ENCODE measurements at regions not wholly inside any gene's neighbourhood (a gene's known extent, or its start where the extent isn't known, plus 50 kb on each side); places are given as distances from the start of the nearest gene placed in this dataset.

- FAIRE-seq, result no peak
Measured at GRCh38 chr15:31513178-31513577, 186.5 kb downstream of the KLF13 start.

- FAIRE-seq, result no peak
Measured at GRCh38 chr15:31516440-31516839, 189.8 kb downstream of the KLF13 start.

DNA sequence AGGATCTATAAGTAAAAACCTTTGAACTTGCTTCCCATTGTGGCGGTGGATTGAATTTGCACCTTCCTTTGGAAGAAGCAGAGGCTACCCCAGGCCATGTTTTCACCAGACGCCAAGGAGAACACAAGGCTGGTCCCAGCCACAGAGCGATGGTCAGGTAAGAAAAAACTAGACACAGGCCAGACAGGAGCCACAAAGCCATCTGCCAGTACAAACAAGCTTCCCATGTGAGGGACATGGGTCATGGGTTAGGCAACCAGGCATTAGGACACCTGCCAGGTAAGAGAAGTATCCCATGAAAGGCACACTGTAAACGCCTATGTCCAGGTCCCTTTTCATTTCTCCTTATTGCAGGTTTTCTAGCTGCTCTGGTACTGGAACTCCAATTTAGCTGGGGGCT lies 190.2 kb downstream of the KLF13 start:
- no peak for FAIRE-seq

DNA sequence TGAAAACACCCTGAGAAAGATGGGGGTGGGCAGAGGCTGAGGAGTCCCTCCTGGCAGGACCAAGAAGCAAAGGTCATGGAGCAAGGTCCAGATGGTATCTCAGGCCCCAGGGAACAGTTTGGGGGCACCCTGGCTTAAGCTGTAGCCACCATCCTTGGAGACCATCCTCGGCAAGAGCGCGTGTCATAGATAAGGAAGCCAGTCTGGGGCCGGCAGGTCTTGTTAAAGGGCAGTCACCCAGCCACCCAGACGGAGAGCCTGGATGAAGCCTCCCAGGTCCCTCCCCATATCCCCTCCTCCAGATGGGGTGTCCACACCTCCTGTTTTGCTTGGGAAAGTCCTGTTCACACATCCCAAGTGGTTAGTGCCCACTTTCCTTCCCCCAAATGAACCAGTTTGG lies 191.1 kb downstream of the KLF13 start:
- no peak for FAIRE-seq

DNA sequence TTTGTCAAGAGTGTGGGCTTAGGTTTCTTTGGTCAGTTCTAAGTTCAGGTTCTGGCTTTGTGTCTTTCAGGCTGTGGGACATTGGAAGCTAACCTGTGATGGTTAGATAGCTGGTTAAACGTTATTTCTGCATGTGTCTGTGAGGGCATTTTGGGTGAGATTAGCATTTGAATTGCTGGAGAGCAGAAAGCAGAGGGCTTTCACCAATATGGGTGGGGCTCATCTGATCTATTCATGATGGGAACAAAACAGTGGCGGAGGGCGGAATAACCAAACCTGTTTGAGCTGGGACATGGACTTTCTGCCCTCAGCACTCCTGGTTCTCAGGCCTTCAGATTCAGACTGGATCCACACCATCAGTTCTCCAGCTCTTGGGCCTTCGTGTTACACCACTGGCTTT lies 195.4 kb downstream of the KLF13 start:
- no peak for FAIRE-seq

DNA sequence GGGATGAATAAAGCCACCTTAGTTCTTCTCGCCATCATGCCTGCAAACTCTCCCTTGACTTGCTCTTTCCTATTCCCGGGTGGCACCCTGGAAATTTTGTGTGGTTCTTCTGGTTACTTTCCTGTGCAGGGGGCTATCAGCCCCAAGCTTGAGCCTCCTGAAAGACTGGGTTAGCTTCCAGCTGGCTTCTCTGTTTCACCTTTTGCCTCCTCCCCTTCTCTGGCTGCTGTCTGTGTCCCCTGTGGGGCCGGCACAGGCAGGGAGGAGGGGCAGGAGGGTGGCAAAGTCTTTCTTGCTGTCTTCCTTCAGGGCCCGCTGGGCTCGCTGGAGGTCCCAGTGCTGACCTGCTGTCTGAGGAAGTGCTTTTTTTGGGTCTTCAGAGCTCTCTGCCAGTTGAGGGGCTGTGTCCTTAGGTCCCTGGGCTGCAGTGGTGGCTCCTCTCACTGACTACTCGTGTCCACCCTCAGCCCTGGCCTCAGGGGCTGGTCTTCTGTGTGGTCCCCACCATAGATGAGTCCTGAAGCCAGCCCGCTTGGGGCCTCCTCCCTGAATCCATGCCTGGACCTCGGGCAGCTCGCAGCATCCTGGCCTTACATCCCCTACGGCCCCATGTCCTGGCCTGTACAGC lies 196.5 kb downstream of the KLF13 start:
- no peak for FAIRE-seq

DNA sequence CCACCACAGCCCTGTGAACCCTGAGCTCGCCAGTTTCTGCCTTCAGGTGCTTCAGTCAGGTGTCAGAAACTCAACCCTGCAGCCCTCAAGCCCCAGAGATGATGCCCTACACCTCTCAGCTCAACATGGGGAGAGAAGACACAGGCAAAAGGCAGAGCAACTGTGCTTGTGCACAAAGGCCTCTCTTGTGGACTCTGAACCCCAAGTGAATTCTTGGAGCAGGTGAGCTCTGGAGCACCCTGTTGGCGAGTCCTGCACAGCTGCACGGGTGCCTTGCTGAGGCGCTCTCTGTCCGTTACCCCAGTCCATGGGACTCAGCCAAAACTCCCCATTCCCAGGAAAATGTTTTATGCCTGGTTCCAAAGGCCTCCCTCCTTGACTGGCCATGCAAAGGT lies 197.0 kb downstream of the KLF13 start:
- no peak for FAIRE-seq

DNA sequence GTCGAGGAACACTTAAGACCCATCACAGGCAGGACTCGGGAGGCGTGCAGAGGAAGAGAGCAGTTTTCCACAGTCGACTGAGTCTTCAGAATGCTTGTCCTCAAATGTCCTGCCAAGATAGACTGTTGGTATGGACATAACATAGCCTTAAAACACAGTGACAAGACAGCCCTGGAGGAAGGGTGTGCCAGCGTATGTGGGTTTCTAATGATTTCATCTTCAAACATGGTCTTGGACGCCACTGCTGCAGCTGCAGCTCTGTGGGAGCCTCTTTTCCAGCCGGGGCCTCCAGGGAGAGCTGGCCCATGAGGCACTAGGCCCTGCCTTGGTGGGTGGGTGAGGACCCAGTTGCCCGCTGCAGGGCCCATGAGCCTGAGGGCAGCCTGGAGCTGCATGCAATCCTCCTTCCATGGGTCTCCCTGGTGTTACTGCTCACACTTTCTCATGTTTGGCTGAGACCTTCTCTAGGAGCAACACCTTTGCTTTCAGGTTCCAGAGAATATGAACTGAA lies 198.6 kb downstream of the KLF13 start:
- FAIRE-seq, result no peak

- FAIRE-seq, result no peak
Measured at GRCh38 chr15:31525988-31526665, 199.5 kb downstream of the KLF13 start.

- no peak for FAIRE-seq
Measured at GRCh38 chr15:31526916-31527690, 200.5 kb downstream of the KLF13 start.

GRCh38 chr15:31528846-31529245 lies 202.2 kb downstream of the KLF13 start:
- no peak for FAIRE-seq

- FAIRE-seq, result no peak
Measured at GRCh38 chr15:31537770-31538592, 211.3 kb downstream of the KLF13 start.

DNA sequence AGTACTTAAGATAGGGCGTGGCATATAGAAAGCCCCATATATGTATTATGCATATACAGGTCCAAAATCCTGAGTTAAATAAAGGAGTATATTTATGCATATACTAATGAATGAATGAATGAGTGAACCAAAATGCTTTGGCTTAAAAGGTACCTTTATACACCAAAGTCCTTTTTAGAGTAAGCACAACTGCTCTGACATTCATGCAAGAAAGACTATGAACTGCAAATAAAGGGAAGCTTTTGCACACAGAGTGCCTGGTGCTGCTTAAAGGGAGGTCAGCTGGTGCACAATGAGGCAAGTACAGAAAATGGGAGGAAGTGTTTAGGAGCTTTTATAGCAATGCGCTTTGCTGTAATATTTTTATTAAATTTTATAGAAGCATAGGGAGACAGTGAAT lies 214.0 kb downstream of the KLF13 start:
- no peak for FAIRE-seq

GRCh38 chr15:31544361-31544760 lies 217.7 kb downstream of the KLF13 start:
- peak; percentile 5 for FAIRE-seq

- FAIRE-seq, result no peak
Measured at GRCh38 chr15:31545257-31545656, 218.6 kb downstream of the KLF13 start.

- no peak for FAIRE-seq
Measured at GRCh38 chr15:31550211-31550977, 223.8 kb downstream of the KLF13 start.

DNA sequence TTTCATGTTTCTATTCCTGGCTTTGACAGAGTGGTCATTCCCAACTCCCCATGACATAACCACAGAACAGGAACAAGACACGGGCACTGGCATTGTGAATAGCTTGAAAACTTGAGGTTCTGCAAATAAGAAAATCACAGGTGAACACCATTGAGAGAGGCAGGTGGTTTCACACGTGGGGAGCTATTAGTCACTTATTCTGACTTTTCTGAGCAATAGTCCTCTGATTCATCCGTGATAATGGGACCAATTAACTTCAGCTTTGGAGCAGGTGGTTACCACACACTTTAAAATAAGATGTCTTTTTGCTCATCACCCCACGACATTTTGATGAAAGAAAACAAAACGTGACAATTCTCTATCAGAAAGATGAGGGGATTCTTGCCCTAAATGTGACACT lies 224.7 kb downstream of the KLF13 start:
- no peak for FAIRE-seq

DNA sequence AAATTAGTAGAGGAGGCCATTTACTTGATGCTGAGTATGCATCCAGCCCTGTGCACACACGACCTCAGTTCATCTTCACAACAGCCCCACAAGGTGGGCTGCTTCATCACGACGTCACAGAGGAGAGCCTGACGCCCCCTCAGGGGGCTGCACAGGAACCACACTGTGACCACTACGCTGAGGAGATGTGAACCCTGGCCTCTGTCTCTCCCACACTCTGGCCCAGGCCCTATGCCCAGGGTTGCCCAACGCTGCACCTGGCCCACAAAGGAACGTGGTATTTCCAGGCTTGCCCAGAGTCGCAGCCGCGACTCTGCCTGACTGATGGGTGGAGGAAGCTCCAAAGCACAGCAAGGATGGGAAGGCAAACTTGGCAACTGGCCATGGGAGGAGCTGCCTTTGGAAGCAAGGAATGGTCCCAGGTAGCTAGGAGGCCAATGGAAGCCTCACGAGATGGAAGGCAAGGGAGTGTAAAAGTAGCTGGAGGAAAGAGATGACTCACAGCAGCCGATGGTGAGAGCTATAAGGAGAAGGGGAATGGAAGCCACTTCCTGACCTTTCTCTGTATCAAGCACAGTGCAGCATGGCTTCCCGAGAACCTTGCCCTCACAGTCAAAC lies 226.0 kb downstream of the KLF13 start:
- no peak for FAIRE-seq

GRCh38 chr15:31554261-31554660 lies 227.6 kb downstream of the KLF13 start:
- FAIRE-seq, result no peak

DNA sequence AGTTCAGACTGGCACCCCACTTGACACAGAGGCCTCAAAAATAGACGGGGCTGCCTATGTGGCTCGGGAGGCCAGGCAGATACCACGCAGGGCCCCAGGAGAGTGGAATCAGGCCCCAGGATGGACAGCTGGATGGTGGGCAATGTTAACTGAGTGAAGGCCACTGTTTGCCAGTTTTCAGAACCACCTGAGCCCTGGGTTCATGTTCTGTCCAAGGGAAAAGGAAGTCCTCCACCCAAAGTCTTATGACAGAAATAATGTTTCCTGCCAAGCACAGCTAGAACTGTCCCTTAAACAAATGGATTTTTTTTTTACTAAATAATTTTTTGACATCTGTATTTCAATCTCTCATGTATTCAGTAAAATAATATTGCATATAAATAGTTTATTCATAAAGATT lies 228.4 kb downstream of the KLF13 start:
- FAIRE-seq, result no peak

DNA sequence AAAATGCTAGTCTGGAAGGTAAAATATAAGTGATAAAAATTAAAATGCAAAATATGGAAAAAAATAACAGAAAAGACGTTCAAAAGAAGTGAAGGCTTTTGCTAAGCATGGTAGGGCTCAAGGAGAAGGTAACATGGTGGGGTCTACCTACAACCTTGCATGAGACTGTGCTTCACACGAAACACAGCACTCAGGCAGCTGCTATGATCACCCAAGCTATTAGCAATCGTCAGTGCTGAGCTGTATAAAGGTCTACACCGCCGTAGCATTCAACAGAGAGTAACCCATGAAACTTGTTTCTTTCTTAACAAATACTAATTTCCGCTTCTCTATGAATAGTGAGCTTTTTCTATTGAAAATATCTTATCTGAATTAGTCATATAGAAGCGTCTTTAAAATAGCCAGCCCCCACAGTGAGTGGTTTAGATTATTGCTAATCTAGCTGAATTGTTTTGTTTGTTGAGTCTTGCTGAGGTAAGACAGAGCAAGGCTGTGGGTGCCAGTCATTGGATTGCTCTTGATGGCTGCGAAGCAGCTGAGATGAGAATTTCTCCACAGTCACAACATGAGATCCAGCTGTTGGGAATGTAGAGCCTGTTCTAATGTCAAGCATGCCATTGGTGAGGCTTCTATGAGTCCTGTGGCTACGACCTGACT lies 230.0 kb downstream of the KLF13 start:
- FAIRE-seq, result no peak

All from islet of Langerhans (tissue), 1 donor.